ENCODE measurements at regions not wholly inside any gene's neighbourhood (a gene's known extent, or its start where the extent isn't known, plus 50 kb on each side); places are given as distances from the start of the nearest gene placed in this dataset.
"Not testable (repeated sequence)": the region's sequence is repeated elsewhere in the genome, so short reads cannot be mapped to it uniquely, and the experiment has no call there.

DNA sequence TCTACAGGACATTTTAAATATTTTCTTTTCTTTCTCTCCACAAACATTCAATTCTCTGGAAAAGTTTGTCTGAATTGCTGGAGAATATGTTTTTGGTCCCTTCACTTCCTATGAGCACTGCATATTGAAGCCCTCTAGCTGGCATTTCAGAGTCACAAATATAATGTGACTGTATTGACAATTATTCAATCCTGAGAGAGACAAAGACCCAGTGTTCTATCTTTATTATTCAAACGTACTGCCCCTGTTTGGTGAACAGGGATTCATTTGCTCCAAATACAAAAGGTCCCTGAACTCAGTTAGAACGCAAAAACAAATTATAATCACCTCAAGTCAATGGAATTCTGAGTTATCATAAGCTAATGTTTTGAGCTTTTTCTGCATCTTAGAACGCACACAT, 173.1 kb upstream of the CDIN1 start:
- no peak for DNase-seq (ENCODE audit: low spot score)

DNA sequence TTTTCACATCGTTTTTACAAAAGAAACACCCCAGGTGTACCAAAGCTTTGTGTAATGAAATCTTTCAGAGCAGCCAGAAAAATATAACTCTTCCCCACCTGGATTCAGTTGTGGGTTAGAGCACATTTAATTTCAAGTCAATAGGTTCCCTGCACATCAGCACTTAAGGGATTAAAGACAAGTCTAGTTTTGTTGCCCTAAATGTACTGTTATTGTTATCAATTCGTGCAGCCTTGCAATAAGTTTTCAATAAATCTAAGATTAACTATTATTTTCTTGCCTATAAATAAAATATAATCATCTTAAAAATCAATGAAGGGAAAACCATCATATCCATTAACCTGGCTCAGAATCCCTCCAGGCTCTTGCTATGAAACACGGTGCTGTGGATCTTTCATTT, 172.5 kb upstream of the CDIN1 start:
- DNase-seq (ENCODE audit: low spot score), result no peak

DNA sequence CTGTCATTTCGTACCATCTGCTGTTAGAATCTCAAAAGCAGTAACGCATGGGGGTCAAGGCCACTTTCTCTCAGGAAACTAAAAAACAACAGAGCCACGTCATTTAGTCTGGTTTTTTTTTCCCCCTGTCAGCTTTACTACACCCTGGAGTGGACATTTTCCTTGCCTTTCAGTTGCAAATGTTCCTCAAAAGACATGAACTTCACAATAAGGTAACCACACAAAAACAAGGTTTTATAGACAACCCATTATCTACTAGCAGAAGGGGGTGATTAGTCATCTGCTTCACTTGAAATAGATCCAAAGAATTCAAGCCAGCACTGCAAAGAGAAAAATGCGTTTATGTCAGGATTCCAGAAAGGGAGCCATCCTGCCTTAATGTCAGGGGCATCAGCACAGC, 171.8 kb upstream of the CDIN1 start:
- DNase-seq (ENCODE audit: low spot score), result no peak

DNA sequence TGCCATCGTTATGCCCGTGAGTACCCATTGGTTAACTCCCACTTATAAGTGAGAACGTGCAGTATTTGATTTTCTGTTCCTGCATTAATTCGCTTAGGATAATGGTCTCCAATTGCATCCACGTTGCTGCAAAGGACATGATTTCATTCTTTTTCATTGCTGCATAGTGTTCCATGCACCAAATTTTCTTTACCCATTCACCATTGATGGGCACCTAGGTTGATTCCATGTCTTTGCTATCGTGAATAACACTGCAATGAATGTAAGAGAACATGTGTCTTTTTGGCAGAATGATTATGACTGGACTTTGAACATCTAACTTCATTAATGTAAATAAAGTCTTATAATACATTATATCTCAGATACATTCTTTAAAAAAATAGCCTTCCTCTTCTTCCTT, 169.6 kb upstream of the CDIN1 start:
- no peak for DNase-seq (ENCODE audit: low spot score)

DNA sequence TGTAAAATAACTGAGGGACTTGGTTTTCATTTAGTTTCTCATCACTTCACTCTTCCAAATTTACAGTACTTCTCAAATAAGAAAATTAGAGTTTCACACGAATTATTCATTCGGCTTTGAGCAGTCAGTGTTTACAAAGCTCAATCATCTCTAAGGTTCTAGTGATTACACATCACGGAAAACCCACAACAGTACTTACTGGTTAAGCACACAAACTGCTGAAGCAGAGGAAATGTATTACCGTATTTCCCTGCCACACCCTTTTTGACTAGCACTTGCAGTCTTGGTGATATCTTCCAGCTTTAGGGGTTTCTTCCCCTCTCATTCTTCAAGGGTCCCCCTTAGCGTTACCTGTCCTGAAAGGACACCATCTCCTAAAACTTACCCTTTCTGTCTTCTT, 164.8 kb upstream of the CDIN1 start:
- no peak for DNase-seq (ENCODE audit: low spot score)

DNA sequence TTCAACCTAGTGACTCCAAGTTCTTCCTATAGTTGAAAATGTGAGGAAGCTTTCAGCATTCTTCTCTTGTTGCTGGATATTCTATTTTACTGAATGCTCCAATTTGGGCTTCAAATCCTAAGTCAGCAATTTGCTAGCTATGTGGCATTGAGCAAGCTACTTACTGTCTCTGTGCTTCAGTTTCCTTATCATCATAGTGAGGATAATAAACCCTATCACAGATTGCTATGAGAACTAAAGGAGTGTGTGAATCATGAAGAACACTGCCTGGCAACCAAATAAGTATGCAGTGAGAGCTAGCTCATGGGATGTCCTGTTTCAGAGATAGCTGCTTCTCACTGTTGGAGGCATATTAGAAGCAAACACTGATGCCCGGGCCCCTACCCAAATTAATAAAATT, 163.8 kb upstream of the CDIN1 start:
- no peak for DNase-seq (ENCODE audit: low spot score)

DNA sequence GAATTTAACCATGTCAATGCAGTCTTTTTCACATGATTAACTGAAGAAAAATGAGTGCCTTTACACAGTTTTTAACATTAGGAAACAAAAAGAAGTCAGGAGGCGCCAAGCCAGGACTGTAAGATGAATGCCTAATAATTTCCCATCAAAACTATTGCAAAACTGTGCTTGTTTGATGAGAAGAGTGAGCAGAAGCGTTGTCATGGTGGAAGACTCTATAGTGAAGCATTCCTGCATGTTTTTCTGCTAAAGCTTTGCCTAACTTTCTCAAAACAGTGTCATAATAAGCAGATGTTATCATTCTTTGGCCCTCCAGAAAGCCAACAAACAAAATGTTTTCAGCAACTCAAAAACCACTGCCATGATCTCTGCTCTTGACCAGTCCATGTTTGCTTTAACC, 156.8 kb upstream of the CDIN1 start:
- no peak for DNase-seq (ENCODE audit: low spot score)

DNA sequence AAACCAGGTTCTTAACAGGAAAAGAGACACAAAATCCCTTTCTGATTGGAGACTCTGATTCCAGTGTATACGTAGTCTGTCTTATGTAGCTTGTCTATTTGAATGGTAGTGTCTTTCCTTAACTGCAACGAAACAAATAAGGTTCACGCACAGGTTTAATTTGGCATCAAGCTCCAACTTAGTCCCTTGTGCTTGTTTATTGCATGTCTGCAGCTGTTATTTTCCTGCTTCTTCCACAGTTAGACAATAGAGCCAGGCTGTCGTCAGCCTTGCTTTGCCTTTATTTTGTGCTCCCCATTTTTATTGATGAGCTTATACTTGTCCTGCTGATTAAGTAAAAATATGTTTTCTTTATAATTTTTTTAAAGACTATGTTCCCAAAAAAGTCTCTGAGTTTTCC, 152.7 kb upstream of the CDIN1 start:
- DNase-seq (ENCODE audit: low spot score), result no peak

DNA sequence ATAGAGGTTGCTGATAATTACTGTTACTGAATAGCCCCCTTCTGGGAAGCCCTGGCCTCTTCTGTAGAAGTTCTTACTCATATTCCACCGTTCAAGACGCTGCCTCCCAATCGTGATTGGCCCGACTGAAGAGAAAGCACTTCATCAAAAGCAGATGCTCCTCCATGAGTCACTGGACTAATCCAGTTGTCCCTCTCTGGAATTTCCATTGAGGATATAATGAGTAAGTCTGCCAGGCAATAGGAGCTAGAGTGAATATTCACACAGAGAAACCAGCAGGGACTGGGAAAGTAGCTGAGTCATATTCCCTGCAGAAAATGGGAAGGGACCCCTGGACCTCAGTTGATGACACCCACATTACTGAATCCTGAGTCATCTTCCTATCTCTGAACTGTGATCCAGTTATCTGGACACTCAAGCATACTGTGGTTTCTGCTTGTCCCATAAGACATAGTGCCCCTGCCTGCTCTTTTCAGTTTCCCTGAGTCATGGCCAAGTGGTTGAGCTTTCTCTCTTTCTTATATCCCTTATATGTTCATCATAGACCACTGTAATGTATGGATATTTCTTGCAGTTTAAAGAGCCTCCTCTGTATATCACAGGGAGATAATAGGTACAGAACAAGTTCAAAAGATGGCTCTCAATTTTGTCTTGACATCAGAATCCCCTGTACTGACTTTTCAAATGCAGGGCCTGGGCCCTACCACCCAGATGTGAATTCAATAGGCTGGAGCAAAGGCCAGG, 151.2 kb upstream of the CDIN1 start:
- no peak for DNase-seq (ENCODE audit: low spot score)

DNA sequence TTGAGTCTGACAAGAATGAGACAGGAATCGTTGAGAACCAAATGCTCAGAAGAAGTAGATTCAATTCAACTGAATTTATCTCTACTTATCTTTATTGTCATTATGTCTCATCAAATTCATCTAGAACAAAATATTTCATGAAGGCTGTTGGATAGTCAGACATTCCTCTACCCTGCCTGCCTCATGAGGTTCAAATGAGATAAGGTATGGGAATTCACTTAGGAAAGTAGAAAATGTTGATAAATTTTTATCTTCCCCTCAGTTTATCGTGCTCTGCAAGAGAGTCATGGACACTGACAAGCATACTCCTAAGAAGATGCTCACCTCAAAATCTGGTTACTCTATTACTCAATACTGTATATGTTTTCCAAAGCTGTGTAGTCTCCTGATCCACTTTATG, 149.7 kb upstream of the CDIN1 start:
- no peak for DNase-seq (ENCODE audit: low spot score)

DNA sequence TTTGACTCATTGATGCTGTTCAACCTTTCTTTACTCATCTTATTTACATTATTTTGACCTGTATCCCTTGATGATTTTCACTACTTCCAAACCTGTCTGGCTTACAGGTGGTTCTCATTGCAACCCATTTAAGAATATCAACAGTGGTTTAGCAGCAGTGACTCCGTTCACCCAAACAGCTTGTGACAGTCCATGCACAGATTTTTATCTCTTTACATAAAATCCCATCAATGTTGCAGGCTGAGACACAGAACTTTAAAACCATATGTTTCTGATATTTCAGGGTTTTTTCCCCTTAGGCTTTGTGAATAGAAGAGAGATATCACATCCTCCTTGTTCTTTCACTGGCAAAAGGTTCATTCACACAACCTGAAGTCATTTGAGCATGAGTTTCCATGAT, 149.1 kb upstream of the CDIN1 start:
- DNase-seq (ENCODE audit: low spot score), result no peak

DNA sequence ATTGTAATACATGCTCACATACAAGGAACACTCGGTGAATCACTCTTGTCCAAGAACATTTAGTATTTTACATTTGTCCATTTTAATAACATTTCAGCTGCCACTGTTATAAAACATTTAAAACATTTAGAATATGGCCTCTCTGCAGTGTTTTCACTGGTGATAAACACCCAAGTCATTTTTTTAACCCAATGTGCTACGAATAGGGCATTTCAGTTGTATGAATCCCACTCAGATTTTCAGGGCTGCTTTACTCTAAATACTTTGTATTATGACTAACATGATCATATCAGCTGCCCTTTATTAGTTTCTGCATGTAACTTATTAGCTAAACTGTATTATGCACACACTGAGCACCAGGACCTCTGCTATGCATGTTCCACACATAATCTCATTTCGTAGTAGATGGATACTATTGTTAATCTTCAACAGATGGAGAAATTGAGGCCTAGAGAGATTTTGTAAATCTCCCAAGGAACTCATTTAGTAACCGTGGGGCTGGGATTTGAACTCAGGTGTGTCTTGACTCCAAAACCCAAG, 148.6 kb upstream of the CDIN1 start:
- DNase-seq (ENCODE audit: low spot score), result no peak

DNA sequence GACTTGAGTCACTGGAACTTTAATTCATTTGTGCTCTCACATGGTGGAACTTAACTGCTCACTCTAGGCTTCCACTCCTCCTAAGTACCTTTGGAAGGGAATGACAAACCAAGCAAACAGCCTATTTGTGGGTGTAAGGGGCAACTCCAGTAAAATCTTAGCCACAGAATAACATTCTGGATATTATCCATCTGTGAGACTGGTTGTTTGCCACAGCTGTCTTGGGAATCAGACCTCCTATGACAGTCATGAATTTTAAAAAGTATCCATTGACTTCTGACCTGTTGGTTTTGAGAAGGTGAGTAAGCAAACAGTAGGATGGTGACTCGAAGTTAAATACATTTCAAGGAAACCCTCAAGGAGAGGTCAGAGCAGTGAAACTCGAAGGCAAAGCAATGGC, 147.3 kb upstream of the CDIN1 start:
- DNase-seq (ENCODE audit: low spot score), result no peak

DNA sequence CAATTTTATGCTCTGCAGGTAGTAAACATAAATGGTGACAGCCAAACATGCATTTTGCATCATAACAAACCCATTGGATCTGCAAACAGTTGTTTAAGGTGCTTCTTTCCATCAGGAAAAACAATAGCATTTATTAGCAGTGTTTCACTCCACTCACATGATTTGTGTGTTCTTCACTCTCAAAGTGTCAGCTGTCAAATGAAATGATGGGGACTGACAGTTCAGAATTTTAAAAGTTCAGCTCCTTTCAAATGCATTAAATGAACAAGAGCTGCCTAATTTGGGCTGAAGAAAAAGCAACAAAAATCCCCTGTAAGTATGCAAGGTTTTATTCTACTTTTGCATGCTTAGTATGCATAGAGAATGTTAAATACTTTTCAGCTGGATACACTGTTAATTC, 145.2 kb upstream of the CDIN1 start:
- DNase-seq (ENCODE audit: low spot score), result no peak

DNA sequence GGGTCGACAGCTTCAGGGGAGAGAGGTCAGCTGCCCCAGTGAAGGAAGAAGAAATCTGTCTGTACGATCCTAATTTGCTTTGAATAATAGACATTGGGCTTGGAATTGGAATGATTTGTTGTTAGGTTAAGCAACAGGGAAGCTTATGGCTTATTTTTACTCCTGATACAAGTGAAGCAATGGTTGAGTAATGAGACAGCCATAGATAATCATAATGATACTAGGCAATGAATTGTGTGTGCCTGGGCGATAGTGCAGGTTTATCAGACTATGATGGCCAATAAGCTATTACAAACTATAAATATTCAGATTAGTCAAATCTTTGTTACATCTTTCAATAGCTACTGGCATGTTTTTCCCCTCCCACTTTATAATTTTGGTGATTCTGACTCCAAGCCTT, 140.9 kb upstream of the CDIN1 start:
- no peak for DNase-seq (ENCODE audit: low spot score)

DNA sequence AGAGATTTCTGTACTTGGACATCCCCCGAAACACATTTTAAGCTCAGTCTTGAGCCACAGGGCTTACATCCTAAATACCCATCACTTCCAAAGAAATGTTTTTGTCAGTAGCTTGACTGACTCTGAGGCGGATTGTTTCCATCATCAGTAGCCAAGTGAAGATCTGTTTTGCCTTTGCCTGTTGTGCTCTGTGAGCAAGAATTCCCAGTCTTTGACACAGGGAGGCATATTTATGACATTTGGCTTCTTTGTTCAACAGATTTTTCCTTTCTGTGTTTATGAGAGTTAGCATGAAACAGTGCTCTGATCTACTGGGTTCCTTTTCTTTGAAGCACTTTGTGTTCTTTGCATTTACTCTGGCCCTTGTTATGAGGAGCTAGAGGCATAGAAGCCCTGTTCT, 132.1 kb upstream of the CDIN1 start:
- DNase-seq (ENCODE audit: low spot score), result no peak

DNA sequence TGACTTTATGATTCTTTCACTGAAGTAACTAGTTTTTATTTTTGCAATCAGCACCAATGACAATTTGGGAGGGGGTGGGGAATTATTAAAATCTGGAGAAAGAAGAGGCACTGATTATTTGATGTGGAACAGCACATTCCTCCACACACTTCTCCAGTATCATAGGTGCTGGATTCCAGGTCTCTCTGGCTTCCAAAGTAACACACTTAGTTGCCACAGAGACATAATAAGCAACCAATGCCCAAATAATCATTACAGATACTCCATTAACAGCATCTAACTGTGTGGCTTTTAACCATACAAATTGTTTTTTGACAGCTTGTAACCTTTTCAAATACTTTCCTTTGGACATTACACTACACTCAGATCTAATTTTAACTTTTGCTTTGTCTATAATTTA, 131.0 kb upstream of the CDIN1 start:
- DNase-seq (ENCODE audit: low spot score), result no peak

DNA sequence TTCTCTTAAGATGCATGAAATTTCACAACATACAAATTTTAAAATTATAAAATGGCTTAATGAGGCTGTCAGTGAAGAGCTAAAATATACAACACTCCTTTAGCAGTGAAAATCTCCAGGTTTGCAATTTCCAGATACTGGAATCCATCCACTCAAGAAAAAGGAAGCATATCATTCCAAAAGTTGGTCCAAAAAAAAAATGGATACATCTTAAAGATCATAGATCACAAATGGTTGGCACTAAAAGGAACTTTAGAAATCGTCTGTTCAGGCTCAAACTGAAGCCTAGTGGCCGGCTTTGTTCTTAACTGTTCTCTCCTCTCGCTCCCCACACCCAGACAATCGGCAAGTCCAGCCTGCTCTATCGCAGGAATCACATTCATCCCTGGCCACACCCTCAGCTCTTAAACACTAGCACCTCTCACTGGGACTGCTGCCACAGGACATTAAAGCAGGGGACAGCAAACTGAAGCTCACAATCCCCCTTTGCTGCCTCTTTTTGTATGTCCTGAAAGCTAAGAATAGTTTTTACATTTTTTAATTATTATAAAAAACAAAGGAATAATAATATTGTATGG, 130.3 kb upstream of the CDIN1 start:
- DNase-seq (ENCODE audit: low spot score), result no peak

DNA sequence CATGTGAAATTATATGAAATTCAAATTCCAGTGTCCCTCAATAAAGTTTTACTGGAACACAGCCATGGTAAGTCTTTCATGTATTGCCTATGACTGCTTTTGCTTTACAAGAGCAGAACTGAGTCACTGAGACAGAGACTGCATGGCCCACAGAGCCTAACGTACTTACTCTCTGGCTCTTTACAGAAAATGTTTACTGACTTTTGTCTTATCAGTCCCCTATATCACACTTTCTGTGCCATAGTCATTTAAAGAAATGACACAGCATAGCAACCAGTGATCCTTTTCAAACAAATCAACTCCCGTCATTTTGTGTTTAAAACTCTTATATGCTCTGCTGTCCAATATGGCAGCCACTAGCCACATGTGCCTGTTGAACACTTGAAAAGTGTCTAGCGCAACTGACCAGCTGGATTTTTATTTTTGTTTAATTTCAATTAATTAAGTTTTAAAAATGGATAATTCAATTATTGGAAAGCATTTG, 129.7 kb upstream of the CDIN1 start:
- DNase-seq (ENCODE audit: low spot score), result no peak

DNA sequence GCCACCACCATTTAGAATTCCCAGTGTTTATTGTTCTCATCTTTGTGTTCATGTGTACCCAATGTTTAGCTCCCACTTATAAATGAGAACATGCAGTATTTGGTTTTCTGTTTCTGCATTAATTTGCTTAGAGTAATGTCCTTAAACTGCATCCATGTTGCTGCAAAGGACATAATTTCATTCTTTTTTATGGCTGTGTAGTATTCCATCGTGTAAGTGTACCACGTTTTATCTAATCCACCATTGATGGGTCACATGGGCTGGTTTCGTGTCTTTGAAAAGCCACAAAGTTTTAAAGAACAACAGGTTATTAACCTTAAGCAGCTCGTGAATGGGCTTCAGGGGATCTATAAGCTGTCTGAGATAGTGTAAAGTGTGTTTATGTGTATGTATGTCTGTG, 125.2 kb upstream of the CDIN1 start:
- DNase-seq (ENCODE audit: low spot score), result not testable (repeated sequence)

DNA sequence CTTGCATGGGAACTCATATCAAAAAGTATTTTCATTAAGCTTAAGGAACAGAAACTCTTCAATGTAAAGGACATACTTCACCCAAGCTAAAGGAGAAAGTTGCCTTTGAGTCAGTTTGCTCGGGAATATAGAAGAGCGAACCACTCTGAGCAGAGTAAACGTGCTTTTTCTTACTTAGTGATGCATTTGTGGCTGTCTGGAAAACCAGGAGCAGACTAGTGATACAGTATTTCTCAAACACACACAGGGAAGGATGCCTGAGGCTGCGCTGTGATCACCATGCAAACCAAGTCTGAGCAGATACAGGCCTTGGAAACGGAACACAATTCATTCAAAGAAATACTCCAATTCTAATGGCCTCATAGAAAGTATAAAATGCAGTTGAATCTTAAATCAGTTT, 121.0 kb upstream of the CDIN1 start:
- DNase-seq (ENCODE audit: low spot score), result no peak

DNA sequence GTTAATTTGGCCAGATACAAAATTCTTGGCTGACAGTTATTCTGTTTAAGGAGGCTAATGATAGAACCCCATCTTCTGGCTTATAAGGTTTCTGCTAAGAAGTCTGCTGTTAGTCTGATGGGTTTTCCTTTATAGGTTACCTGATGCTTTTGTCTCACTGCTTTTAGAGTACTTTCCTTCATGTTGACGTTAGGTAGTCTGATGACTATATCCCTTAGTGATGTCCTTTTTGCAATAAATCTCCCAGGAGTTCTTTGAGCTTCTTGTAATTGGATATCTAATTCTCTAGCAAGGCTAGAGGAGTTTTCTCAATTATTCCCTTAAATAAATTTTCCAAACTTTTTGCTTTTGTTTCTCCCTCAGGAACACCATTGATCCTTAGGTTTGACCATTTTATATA, 114.1 kb upstream of the CDIN1 start:
- DNase-seq (ENCODE audit: low spot score), result no peak

DNA sequence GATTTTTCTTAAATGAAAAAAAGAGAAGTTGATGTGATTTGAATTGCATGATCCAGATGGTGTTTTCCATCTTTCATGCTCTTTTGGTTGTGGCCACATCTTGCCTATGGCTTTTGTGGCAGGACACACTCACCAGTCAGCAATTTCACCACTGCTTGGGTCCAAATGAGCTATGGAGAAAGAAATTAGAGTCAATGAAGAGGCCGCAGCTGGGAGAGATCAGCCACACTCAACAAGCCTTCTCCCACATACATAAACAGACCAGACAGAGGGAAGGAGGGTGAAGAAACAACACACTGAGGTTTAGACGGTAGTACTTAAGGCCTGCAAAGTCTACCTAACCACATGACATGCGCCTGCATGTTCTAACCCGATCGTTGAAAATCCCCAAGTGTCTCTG, 110.7 kb upstream of the CDIN1 start:
- no peak for DNase-seq (ENCODE audit: low spot score)

Data from D341Med (cell line).